OCI-LY7 (cell line): ENCODE measurements at regions not wholly inside any gene's neighbourhood (a gene's known extent, or its start where the extent isn't known, plus 50 kb on each side); places are given as distances from the start of the nearest gene placed in this dataset.

Experiments used
- CTCF ChIP-seq: fragments of 200-600 bp; sonication (generic); conservative IDR thresholded peaks from 2 replicates; pipeline ENCODE4 v1.5.1; 2014; ENCODE audit warnings: mild to moderate bottlenecking, antibody characterized with exemption, low read length, moderate library complexity, mixed read lengths
- EZH2phosphoT487 ChIP-seq: fragments of 200-600 bp; sonication (generic); IDR thresholded peaks from 2 replicates; pipeline ENCODE4 v1.6.1; 2018; ENCODE audit warnings: low read depth, borderline replicate concordance, mild to moderate bottlenecking, mixed run types, antibody characterized with exemption, low read length, moderate library complexity, mixed read lengths

- TF ChIP-seq CTCF (no peak), EZH2phosphoT487 (no peak)
Observed at GRCh38 chr9:81259896-81260295, 429.5 kb downstream of the TLE1 start.
